ENCODE measurements at regions not wholly inside any gene's neighbourhood (a gene's known extent, or its start where the extent isn't known, plus 50 kb on each side); places are given as distances from the start of the nearest gene placed in this dataset.

DNA sequence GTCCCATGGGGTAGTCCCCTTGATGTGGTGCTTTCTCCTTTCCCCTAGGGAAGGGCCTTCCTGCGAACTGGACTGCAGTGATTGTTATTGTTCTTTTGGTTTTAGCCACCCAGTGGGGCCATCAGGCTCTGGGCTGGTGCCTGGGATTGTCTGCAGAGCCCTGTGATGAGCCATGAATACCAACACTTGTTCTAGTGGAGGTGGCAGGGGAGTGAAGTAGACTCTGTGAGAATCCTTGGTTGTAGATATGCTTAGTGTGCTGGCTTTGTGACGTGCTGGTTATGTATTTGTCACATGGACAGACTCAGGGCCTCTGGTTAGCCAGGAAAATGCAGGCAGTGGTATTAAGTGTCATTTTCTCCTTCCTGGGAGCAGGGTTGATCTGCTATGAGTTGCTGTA, 51.8 kb upstream of the NDUFB4 start:
- H3K4me1 ChIP-seq (ENCODE audit: control insufficient read depth in 2 of 3, insufficient read depth in 2 of 3, low read depth in 1 of 3, low read length in 3 of 3): no peaks in the 10 kb centered on the region
- no peak overlapping the region for H3K9ac ChIP-seq (ENCODE audit: low read length in 3 of 3)
- no peaks in the 10 kb centered on the region for H3K27me3 ChIP-seq (ENCODE audit: control insufficient read depth, insufficient read depth, low read length)
- FAIRE-seq (no peak), DNase-seq (no peak)
- no peak overlapping the region for H3K27ac ChIP-seq (ENCODE audit: low read depth in 2 of 2, low read length in 2 of 2)
- TF ChIP-seq, protein P1, sequence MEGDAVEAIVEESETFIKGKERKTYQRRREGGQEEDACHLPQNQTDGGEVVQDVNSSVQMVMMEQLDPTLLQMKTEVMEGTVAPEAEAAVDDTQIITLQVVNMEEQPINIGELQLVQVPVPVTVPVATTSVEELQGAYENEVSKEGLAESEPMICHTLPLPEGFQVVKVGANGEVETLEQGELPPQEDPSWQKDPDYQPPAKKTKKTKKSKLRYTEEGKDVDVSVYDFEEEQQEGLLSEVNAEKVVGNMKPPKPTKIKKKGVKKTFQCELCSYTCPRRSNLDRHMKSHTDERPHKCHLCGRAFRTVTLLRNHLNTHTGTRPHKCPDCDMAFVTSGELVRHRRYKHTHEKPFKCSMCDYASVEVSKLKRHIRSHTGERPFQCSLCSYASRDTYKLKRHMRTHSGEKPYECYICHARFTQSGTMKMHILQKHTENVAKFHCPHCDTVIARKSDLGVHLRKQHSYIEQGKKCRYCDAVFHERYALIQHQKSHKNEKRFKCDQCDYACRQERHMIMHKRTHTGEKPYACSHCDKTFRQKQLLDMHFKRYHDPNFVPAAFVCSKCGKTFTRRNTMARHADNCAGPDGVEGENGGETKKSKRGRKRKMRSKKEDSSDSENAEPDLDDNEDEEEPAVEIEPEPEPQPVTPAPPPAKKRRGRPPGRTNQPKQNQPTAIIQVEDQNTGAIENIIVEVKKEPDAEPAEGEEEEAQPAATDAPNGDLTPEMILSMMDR (IDR thresholded peaks at IDR 0.05; ENCODE audit: borderline replicate concordance, extremely low read depth, insufficient read depth): no peak
- no peaks in the 10 kb centered on the region for H3K36me3 ChIP-seq (ENCODE audit: control insufficient read depth in 2 of 3, insufficient read depth in 3 of 3, low read length in 3 of 3)
- H3K9me3 ChIP-seq (ENCODE audit: control insufficient read depth in 2 of 3, insufficient read depth in 1 of 3, low read length in 3 of 3): peaks cover 0 to 17% (median 0%) of the 10 kb centered on the region in 3 donors
- intact Hi-C loops (cut with DNase I): loop anchor here (10.0 kb wide), 1 partner anchor 100 kb away; no protein-coding TSS in a partner anchor
- no peak overlapping the region for H3K4me3 ChIP-seq (ENCODE audit: low read length in 3 of 3)

DNA sequence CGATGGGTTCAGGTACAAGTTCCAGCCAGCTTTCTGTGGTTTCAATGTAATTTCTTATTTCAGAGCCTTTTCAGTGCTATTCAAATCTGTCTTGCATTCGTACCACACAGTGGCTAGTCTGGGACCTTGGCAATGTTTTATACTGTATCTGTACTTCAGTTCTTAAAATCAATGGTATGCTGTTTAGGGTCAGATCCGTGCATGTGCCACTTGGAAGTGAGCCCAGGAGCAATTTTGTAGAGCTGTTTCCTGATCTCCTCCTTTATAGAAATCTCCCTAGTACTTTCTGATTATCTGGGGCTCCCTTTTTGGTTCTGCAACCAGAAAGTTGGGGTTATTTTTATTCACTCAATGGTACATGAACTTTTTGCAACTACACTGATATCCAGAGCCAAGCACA, 59.5 kb upstream of the NDUFB4 start:
- H3K9me3 ChIP-seq (ENCODE audit: control insufficient read depth in 2 of 3, insufficient read depth in 1 of 3, low read length in 3 of 3): peaks cover 0 to 8% (median 0%) of the 10 kb centered on the region in 3 donors
- intact Hi-C loops (cut with DNase I): no loop called here
- H3K4me1 ChIP-seq (ENCODE audit: control insufficient read depth in 2 of 3, insufficient read depth in 2 of 3, low read depth in 1 of 3, low read length in 3 of 3): no peaks in the 10 kb centered on the region
- TF ChIP-seq, protein P1 (IDR thresholded peaks at IDR 0.05; ENCODE audit: borderline replicate concordance, extremely low read depth, insufficient read depth): no peak
- H3K27me3 ChIP-seq (ENCODE audit: control insufficient read depth, insufficient read depth, low read length): no peaks in the 10 kb centered on the region
- no peaks in the 10 kb centered on the region for H3K36me3 ChIP-seq (ENCODE audit: control insufficient read depth in 2 of 3, insufficient read depth in 3 of 3, low read length in 3 of 3)
- no peak overlapping the region for H3K27ac ChIP-seq (ENCODE audit: low read depth in 2 of 2, low read length in 2 of 2)
- DNase-seq (no peak), FAIRE-seq (no peak)
- H3K9ac ChIP-seq (ENCODE audit: low read length in 3 of 3): no peak overlapping the region
- no peak overlapping the region for H3K4me3 ChIP-seq (ENCODE audit: low read length in 3 of 3)

DNA sequence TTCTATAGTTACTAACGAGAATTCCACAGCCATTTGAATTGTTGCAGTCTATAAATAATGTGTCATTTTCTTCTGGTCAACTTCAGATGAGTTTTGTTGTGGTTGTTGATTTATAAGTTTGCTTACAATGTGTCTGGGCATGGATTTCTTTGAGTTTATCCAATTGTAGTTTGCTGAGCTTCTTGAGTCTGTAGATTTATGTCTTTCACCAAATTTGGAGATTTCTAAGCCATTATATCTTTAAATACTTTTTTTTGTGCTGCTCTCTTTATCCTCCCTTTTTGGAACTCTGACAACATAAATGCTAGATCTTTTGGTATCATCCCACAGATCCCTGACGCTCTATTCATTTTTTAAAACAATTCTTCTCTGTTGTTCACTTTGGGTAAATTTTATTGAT, 63.2 kb upstream of the NDUFB4 start:
- Histone ChIP-seq H3K27me3 (ENCODE audit: control insufficient read depth, insufficient read depth, low read length) (no peaks in the 10 kb centered on the region), H3K4me1 (ENCODE audit: control insufficient read depth in 2 of 3, insufficient read depth in 2 of 3, low read depth in 1 of 3, low read length in 3 of 3) (no peaks in the 10 kb centered on the region), H3K36me3 (ENCODE audit: control insufficient read depth in 2 of 3, insufficient read depth in 3 of 3, low read length in 3 of 3) (no peaks in the 10 kb centered on the region), H3K4me3 (ENCODE audit: low read length in 3 of 3) (no peak overlapping the region), H3K9me3 (ENCODE audit: control insufficient read depth in 2 of 3, insufficient read depth in 1 of 3, low read length in 3 of 3) (no peaks in the 10 kb centered on the region), H3K9ac (ENCODE audit: low read length in 3 of 3) (no peak overlapping the region), H3K27ac (ENCODE audit: low read depth in 2 of 2, low read length in 2 of 2) (no peak overlapping the region)
- no peak for FAIRE-seq
- no peak for DNase-seq
- intact Hi-C loops (cut with DNase I): no loop called here
- TF ChIP-seq, protein P1 (IDR thresholded peaks at IDR 0.05; ENCODE audit: borderline replicate concordance, extremely low read depth, insufficient read depth): no peak

DNA sequence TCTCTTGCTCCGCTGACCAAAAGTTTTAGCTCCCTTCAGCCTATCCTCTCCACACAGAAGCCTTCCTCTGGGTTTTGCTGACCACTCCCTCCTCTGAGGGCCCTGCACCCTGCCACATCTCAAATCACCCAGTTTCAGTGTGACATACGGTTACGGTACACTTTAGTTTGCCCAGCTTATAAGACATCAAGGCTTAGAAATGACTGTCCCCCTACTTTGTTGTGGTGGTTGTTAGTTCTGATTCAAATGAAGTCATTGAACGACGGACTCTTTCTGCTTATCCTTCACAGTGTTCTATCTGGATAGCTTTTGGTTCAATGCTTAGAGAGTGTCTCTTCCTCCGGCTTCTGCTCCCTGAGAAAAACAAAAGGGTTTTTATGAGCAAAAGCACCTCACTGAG, 68.0 kb upstream of the NDUFB4 start:
- no peaks in the 10 kb centered on the region for H3K27me3 ChIP-seq (ENCODE audit: control insufficient read depth, insufficient read depth, low read length)
- no peaks in the 10 kb centered on the region for H3K36me3 ChIP-seq (ENCODE audit: control insufficient read depth in 2 of 3, insufficient read depth in 3 of 3, low read length in 3 of 3)
- no peak overlapping the region for H3K9ac ChIP-seq (ENCODE audit: low read length in 3 of 3)
- H3K9me3 ChIP-seq (ENCODE audit: control insufficient read depth in 2 of 3, insufficient read depth in 1 of 3, low read length in 3 of 3): no peaks in the 10 kb centered on the region
- H3K4me3 ChIP-seq (ENCODE audit: low read length in 3 of 3): no peak overlapping the region
- intact Hi-C loops (cut with DNase I): no loop called here
- H3K4me1 ChIP-seq (ENCODE audit: control insufficient read depth in 2 of 3, insufficient read depth in 2 of 3, low read depth in 1 of 3, low read length in 3 of 3): no peaks in the 10 kb centered on the region
- DNase-seq: no peak
- no peak overlapping the region for H3K27ac ChIP-seq (ENCODE audit: low read depth in 2 of 2, low read length in 2 of 2)
- no peak for FAIRE-seq
- TF ChIP-seq, protein P1 (IDR thresholded peaks at IDR 0.05; ENCODE audit: borderline replicate concordance, extremely low read depth, insufficient read depth): no peak

Data from kidney (tissue), 13 donors.